H9 (cell line): ENCODE measurements at regions not wholly inside any gene's neighbourhood (a gene's known extent, or its start where the extent isn't known, plus 50 kb on each side); places are given as distances from the start of the nearest gene placed in this dataset.

Source experiments
- DNase-seq: peaks from one replicate; pipeline ENCODE4 v3.0.0-alpha.2; 2017
- H2AFZ ChIP-seq: one replicate; pipeline ENCODE4 v1.6.1; 2013; ENCODE audit warnings: mild to moderate bottlenecking, low read length, control low read depth, moderate library complexity
- H2AK5ac ChIP-seq: 2 replicates; pipeline ENCODE4 v1.6.1; 2013; ENCODE audit warnings: low read length, control low read depth, mixed read lengths; ENCODE audit not compliant: insufficient read length
- H2BK120ac ChIP-seq: one replicate; pipeline ENCODE4 v1.6.1; 2013; ENCODE audit warnings: low read depth, mild to moderate bottlenecking, low read length, control low read depth, inconsistent platforms; ENCODE audit not compliant: poor library complexity, severe bottlenecking
- H2BK12ac ChIP-seq: 2 replicates; pipeline ENCODE4 v1.6.1; 2013; ENCODE audit warnings: low read length, control low read depth, mixed read lengths, low read depth; ENCODE audit not compliant: insufficient read length
- H2BK15ac ChIP-seq: 2 replicates; pipeline ENCODE4 v1.6.1; 2013; ENCODE audit warnings: low read depth, low read length, control low read depth
- H2BK20ac ChIP-seq: one replicate; pipeline ENCODE4 v1.6.1; 2013; ENCODE audit warnings: low read depth, mild to moderate bottlenecking, low read length, control low read depth, inconsistent platforms; ENCODE audit not compliant: poor library complexity, severe bottlenecking
- H2BK5ac ChIP-seq: 2 replicates; pipeline ENCODE4 v1.6.1; 2013; ENCODE audit warnings: low read length, control low read depth, mixed read lengths; ENCODE audit not compliant: insufficient read length
- H3K14ac ChIP-seq: 2 replicates; pipeline ENCODE4 v1.6.1; 2013; ENCODE audit warnings: low read length, control low read depth; ENCODE audit not compliant: insufficient read depth
- H3K18ac ChIP-seq: 2 replicates; pipeline ENCODE4 v1.6.1; 2013; ENCODE audit warnings: low read depth, mild to moderate bottlenecking, mixed read lengths, low read length, control low read depth; ENCODE audit not compliant: insufficient read length
- H3K23ac ChIP-seq: 2 replicates; pipeline ENCODE4 v1.6.1; 2013; ENCODE audit warnings: low read length, control low read depth, mixed read lengths, low read depth; ENCODE audit not compliant: insufficient read length
- H3K23me2 ChIP-seq: 2 replicates; pipeline ENCODE4 v1.6.1; 2013; ENCODE audit warnings: low read depth, mild to moderate bottlenecking, mixed read lengths, low read length, control low read depth; ENCODE audit not compliant: insufficient read length, poor library complexity, severe bottlenecking
- H3K27ac ChIP-seq: 2 replicates; pipeline ENCODE4 v1.5.1; 2013; ENCODE audit warnings: low read length, control low read depth, mixed read lengths, low read depth; ENCODE audit not compliant: insufficient read length
- H3K27me3 ChIP-seq: 2 replicates; pipeline ENCODE4 v1.6.1; 2013; ENCODE audit warnings: low read length, control low read depth, inconsistent platforms; ENCODE audit not compliant: insufficient read depth
- H3K4ac ChIP-seq: 2 replicates; pipeline ENCODE4 v1.6.1; 2013; ENCODE audit warnings: low read depth, mild to moderate bottlenecking, control low read depth, inconsistent platforms, low read length, moderate library complexity
- H3K4me1 ChIP-seq: 2 replicates; pipeline ENCODE4 v1.6.1; 2013; ENCODE audit warnings: low read length, control low read depth, inconsistent platforms; ENCODE audit not compliant: insufficient read depth
- H3K4me2 ChIP-seq: 2 replicates; pipeline ENCODE4 v1.6.1; 2013; ENCODE audit warnings: low read length, control low read depth, mixed read lengths; ENCODE audit not compliant: insufficient read length, insufficient read depth
- H3K56ac ChIP-seq: 2 replicates; pipeline ENCODE4 v1.6.1; 2013; ENCODE audit warnings: low read depth, mild to moderate bottlenecking, mixed read lengths, low read length, control low read depth; ENCODE audit not compliant: insufficient read length
- H3K79me1 ChIP-seq: 2 replicates; pipeline ENCODE4 v1.6.1; 2013; ENCODE audit warnings: low read depth, mild to moderate bottlenecking, moderate library complexity, low read length, control low read depth, inconsistent platforms; ENCODE audit not compliant: insufficient read depth, poor library complexity, severe bottlenecking
- H3K79me2 ChIP-seq: 2 replicates; pipeline ENCODE4 v1.6.1; 2013; ENCODE audit warnings: low read length, control low read depth, inconsistent platforms; ENCODE audit not compliant: insufficient read depth
- H3K9ac ChIP-seq: 2 replicates; pipeline ENCODE4 v1.6.1; 2013; ENCODE audit warnings: low read length, control low read depth, mixed read lengths; ENCODE audit not compliant: insufficient read length; ENCODE audit errors: extremely low read depth
- H3K9me3 ChIP-seq: one replicate; pipeline ENCODE4 v1.6.1; 2013; ENCODE audit warnings: low read depth, low read length, inconsistent platforms; ENCODE audit not compliant: control insufficient read depth
- H3T11ph ChIP-seq: one replicate; pipeline ENCODE4 v1.6.1; 2013; ENCODE audit warnings: mild to moderate bottlenecking, low read length, control low read depth, inconsistent platforms
- H4K20me1 ChIP-seq: one replicate; pipeline ENCODE4 v1.6.1; 2013; ENCODE audit not compliant: control insufficient read depth, insufficient read length, insufficient read depth
- H4K5ac ChIP-seq: 2 replicates; pipeline ENCODE4 v1.6.1; 2013; ENCODE audit warnings: low read depth, mild to moderate bottlenecking, mixed read lengths, low read length, control low read depth; ENCODE audit not compliant: insufficient read length
- H4K8ac ChIP-seq: replicated peaks from 2 replicates; pipeline ENCODE4 v1.6.1; 2013; ENCODE audit warnings: low read length, control low read depth, mixed read lengths, low read depth; ENCODE audit not compliant: insufficient read length
- H4K91ac ChIP-seq: 2 replicates; pipeline ENCODE4 v1.6.1; 2013; ENCODE audit warnings: low read depth, mild to moderate bottlenecking, moderate library complexity, mixed read lengths, low read length, control low read depth; ENCODE audit not compliant: insufficient read length
- H3K27ac Mint-ChIP-seq, 3 experiments: 2 replicates in 2 of 3; 3 replicates in 1 of 3; pipeline ENCODE4 v1.8.0; 2020 to 2021; ENCODE audit warnings: mixed read lengths in 3 of 3, mild to moderate bottlenecking in 1 of 3, moderate library complexity in 1 of 3
- H3K27me3 Mint-ChIP-seq: 2 replicates; pipeline ENCODE4 v1.8.0; 2021; ENCODE audit warnings: low read depth, mild to moderate bottlenecking, moderate library complexity, mixed read lengths
- H3K36me3 Mint-ChIP-seq, 3 experiments: 2 replicates in 2 of 3; 3 replicates in 1 of 3; pipeline ENCODE4 v1.8.0; 2020 to 2021; ENCODE audit warnings: low read depth in 3 of 3, mixed read lengths in 3 of 3; ENCODE audit not compliant: insufficient read depth in 1 of 3
- H3K4me1 Mint-ChIP-seq, 2 experiments: 2 replicates each; pipeline ENCODE4 v1.8.0; 2020; ENCODE audit warnings: mixed read lengths in 2 of 2
- H3K4me3 Mint-ChIP-seq, 2 experiments: 2 replicates in 1 of 2; 3 replicates in 1 of 2; pipeline ENCODE4 v1.8.0; 2020 to 2021; ENCODE audit warnings: mild to moderate bottlenecking in 2 of 2, mixed read lengths in 2 of 2, moderate library complexity in 1 of 2
- H3K9me3 Mint-ChIP-seq, 2 experiments: 2 replicates in 1 of 2; 3 replicates in 1 of 2; pipeline ENCODE4 v1.8.0; 2020; ENCODE audit warnings: mild to moderate bottlenecking in 2 of 2, mixed read lengths in 2 of 2, moderate library complexity in 1 of 2
- CTCF ChIP-seq: fragments of 200-600 bp; sonication (generic); conservative IDR thresholded peaks from 3 replicates; pipeline ENCODE4 v1.8.0; 2021; ENCODE audit warnings: antibody characterized with exemption, mild to moderate bottlenecking
- WGBS: extraction: QIAGEN DNeasy Blood & Tissue Kit; methylation state at CpG from one replicate; pipeline ENCODE4 v1.1.7; 2013; ENCODE audit warnings: missing lambda C conversion rate, low lambda C conversion rate, mixed read lengths; ENCODE audit not compliant: insufficient read length; ENCODE audit errors: extremely low coverage; 5-methylcytosine and 5-hydroxymethylcytosine counted together

GRCh38 chr11:19395050-19395449 lies 154.3 kb upstream of the E2F8 start:
- Mint-ChIP-seq H3K4me1 (peaks cover 16 to 19% of the 10 kb centered on the region in 2 experiments), H3K27ac (no peak overlapping the region), H3K36me3 (peaks cover 0 to 5% (median 2%) of the 10 kb centered on the region in 3 experiments; a peak in 4 of 7 replicates), H3K27me3 (peaks cover 6% of the 10 kb centered on the region), H3K4me3 (no peak overlapping the region), H3K9me3 (peaks cover 4 to 5% of the 10 kb centered on the region in 2 experiments; a peak in 4 of 5 replicates)
- H3K27me3 ChIP-seq = no peaks in the 10 kb centered on the region
- no peak overlapping the region for H3K23ac ChIP-seq
- H3K9me3 ChIP-seq = no peaks in the 10 kb centered on the region
- no peak overlapping the region for H3K27ac ChIP-seq
- H2BK120ac ChIP-seq = no peak overlapping the region
- H3K79me2 ChIP-seq = no peaks in the 10 kb centered on the region
- H2AFZ ChIP-seq = no peak overlapping the region
- no peak overlapping the region for H4K91ac ChIP-seq
- H2BK20ac ChIP-seq = no peak overlapping the region
- no peaks in the 10 kb centered on the region for H4K20me1 ChIP-seq
- peak; percentile 51 for DNase-seq
- no peaks in the 10 kb centered on the region for H3K23me2 ChIP-seq
- WGBS = no CpG with 5 or more reads among the region's 3 CpGs
- H3K4me1 ChIP-seq = peaks cover 6% of the 10 kb centered on the region
- H4K8ac ChIP-seq = no peak overlapping the region
- no peak overlapping the region for H2BK15ac ChIP-seq
- TF ChIP-seq CTCF = no peak
- no peak overlapping the region for H3K4ac ChIP-seq
- peak overlapping the region; percentile 9 for H3K18ac ChIP-seq
- no peak overlapping the region for H2BK12ac ChIP-seq
- H3K4me2 ChIP-seq = no peak overlapping the region
- H3K79me1 ChIP-seq = no peaks in the 10 kb centered on the region
- H3K14ac ChIP-seq = no peak overlapping the region
- no peak overlapping the region for H3K56ac ChIP-seq
- no peak overlapping the region for H4K5ac ChIP-seq
- H3K9ac ChIP-seq = no peak overlapping the region
- H2AK5ac ChIP-seq = no peak overlapping the region
- no peak overlapping the region for H2BK5ac ChIP-seq
- H3T11ph ChIP-seq = no peak overlapping the region
